ENCODE measurements at regions not wholly inside any gene's neighbourhood (a gene's known extent, or its start where the extent isn't known, plus 50 kb on each side); places are given as distances from the start of the nearest gene placed in this dataset.

- Histone ChIP-seq H3K27ac (ENCODE audit: insufficient read depth, low read length) (no peak overlapping the region), H3K9me3 (ENCODE audit: control insufficient read depth, insufficient read depth, low read length) (no peaks in the 10 kb centered on the region), H3K14ac (replicated peaks; ENCODE audit: low read depth, low read length) (no peak overlapping the region), H2BK120ac (ENCODE audit: low read depth, low read length) (no peak overlapping the region), H3K36me3 (ENCODE audit: control insufficient read depth, insufficient read depth, low read length) (no peaks in the 10 kb centered on the region), H3K9ac (ENCODE audit: low read depth, low read length) (no peak overlapping the region), H2AFZ (replicated peaks; ENCODE audit: low read length, poor library complexity) (no peak overlapping the region), H3K79me1 (ENCODE audit: low read depth in 1 of 2, low read length in 2 of 2) (no peaks in the 10 kb centered on the region), H3K23ac (ENCODE audit: low read depth, low read length) (no peak overlapping the region), H3K56ac (ENCODE audit: extremely low read depth, insufficient read depth, low read length) (no peak overlapping the region), H2AK9ac (replicated peaks; ENCODE audit: low read depth, low read length, poor library complexity) (no peak overlapping the region), H4K91ac (ENCODE audit: insufficient read depth, low read depth, low read length) (no peak overlapping the region), H3K4me2 (ENCODE audit: low read depth, low read length) (no peak overlapping the region), H2BK5ac (ENCODE audit: low read depth, low read length, poor library complexity, severe bottlenecking) (no peak overlapping the region), H3K4ac (ENCODE audit: low read depth, low read length) (no peak overlapping the region), H2AK5ac (ENCODE audit: low read depth, low read length) (no peak overlapping the region), H3K9me1 (ENCODE audit: insufficient read depth, low read length) (no peaks in the 10 kb centered on the region), H2BK15ac (ENCODE audit: low read depth, low read length) (no peak overlapping the region), H4K5ac (ENCODE audit: low read depth, low read length) (no peak overlapping the region), H3K4me1 (ENCODE audit: control insufficient read depth, insufficient read depth, low read length) (no peaks in the 10 kb centered on the region), H4K8ac (ENCODE audit: low read depth in 2 of 2, low read length in 2 of 2) (no peak overlapping the region), H3K18ac (ENCODE audit: low read depth, low read length) (no peak overlapping the region), H3K4me3 (ENCODE audit: insufficient read depth, low read depth, low read length) (no peak overlapping the region), H3K27me3 (ENCODE audit: control insufficient read depth, insufficient read depth, low read length) (no peaks in the 10 kb centered on the region), H2BK20ac (ENCODE audit: low read depth, low read length) (no peak overlapping the region), H4K20me1 (ENCODE audit: insufficient read depth, low read length) (no peaks in the 10 kb centered on the region)
- no TSS peak for BruUV-seq (replicated peaks)
- ChIA-PET CTCF (no interaction called here), POLR2A (ENCODE audit: unreplicated experiment) (no interaction called here)
- ATAC-seq (ENCODE audit: low read depth) (no peak), DNase-seq (no peak)
- dilution Hi-C loops (cut with HindIII; ENCODE audit: low sequenced_read_pairs, unreplicated experiment): loop anchor here (25.0 kb wide), 1 partner anchor 534 kb away; no protein-coding TSS in a partner anchor
- no CpG with 5 or more reads among the region's 2 CpGs for WGBS, 2 experiments (ENCODE audit: extremely low coverage in 2 of 2, insufficient read length in 1 of 2)
- TF ChIP-seq USF2 (IDR thresholded peaks at IDR 0.05; ENCODE audit: low read depth, low read length) (no peak), SMC3 (IDR thresholded peaks at IDR 0.05; ENCODE audit: low read depth, low read length) (no peak), RFX5 (IDR thresholded peaks at IDR 0.05; ENCODE audit: low read depth, low read length) (no peak), MAFK (IDR thresholded peaks at IDR 0.05; ENCODE audit: low read depth, low read length) (no peak), CEBPB (IDR thresholded peaks at IDR 0.05; ENCODE audit: low read depth, low read length) (no peak), CHD1 (IDR thresholded peaks at IDR 0.05; ENCODE audit: low read depth, low read length) (no peak), ELK1 (IDR thresholded peaks at IDR 0.05; ENCODE audit: borderline replicate concordance, low read depth, low read length) (no peak), POLR2A (IDR thresholded peaks at IDR 0.05; ENCODE audit: low read depth, low read length) (no peak), MXI1 (IDR thresholded peaks at IDR 0.05; ENCODE audit: borderline replicate concordance, low read depth, low read length) (no peak)
- intact Hi-C loops (cut with micrococcal nuclease): no loop called here
- in situ Hi-C loops (cut with MboI; ENCODE audit: low sequenced_read_pairs): no loop called here
These were observed 134.5 kb upstream of the NAV3 start for GRCh38 chr12:77696183-77696582.

Measured in IMR-90 (cell line).